ENCODE measurements at regions not wholly inside any gene's neighbourhood (a gene's known extent, or its start where the extent isn't known, plus 50 kb on each side); places are given as distances from the start of the nearest gene placed in this dataset.

DNA sequence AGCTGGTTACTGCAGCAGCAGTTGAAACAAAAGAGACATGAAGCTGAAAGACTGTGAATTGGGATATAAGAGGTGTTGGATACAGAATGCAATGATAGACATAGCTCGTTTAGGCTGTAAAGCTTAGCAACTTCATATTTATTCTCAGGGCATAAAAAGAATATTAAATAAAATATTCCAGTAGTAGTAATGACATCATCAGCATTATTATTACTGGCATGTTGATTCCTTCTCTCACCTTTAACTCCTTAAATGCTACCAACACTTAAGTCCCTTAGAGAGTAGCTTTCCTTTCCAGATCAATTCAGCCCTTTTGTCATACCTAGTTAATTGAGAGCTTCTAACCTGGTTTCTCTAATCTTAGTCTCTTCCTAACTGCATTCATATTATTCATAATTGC lies 81.4 kb upstream of the STXBP5 start:
- H3K36me3 ChIP-seq (ENCODE audit: control insufficient read depth in 4 of 4, insufficient read depth in 3 of 4, low read depth in 1 of 4, low read length in 3 of 4) = no peaks in the 10 kb centered on the region
- peaks cover 0 to 3% (median 0%) of the 10 kb centered on the region in 4 donors for H3K27me3 ChIP-seq (ENCODE audit: control insufficient read depth in 4 of 4, insufficient read depth in 4 of 4, low read length in 3 of 4)
- no peaks in the 10 kb centered on the region for H3K4me1 ChIP-seq (ENCODE audit: control insufficient read depth in 4 of 4, insufficient read depth in 4 of 4, low read length in 3 of 4)
- no peak overlapping the region for H3K4me3 ChIP-seq (ENCODE audit: low read depth in 1 of 3, low read length in 3 of 3)
- H3K9me3 ChIP-seq (ENCODE audit: control insufficient read depth in 4 of 4, low read length in 3 of 4) = no peaks in the 10 kb centered on the region
- no peak overlapping the region for H3K9ac ChIP-seq (ENCODE audit: low read depth in 1 of 2, low read length in 2 of 2)
- DNase-seq (ENCODE audit: low spot score) = no peak
- H3K27ac ChIP-seq (ENCODE audit: low read depth in 1 of 2, low read length in 2 of 2) = no peak overlapping the region
- TF ChIP-seq YY1 (IDR thresholded peaks at IDR 0.05) = no peak
- no peak for TF ChIP-seq JUND (IDR thresholded peaks at IDR 0.05)
- no peak for TF ChIP-seq FOXA2 (IDR thresholded peaks at IDR 0.05)
- no peak for TF ChIP-seq SP1 (IDR thresholded peaks at IDR 0.05)
- TF ChIP-seq, protein P1, sequence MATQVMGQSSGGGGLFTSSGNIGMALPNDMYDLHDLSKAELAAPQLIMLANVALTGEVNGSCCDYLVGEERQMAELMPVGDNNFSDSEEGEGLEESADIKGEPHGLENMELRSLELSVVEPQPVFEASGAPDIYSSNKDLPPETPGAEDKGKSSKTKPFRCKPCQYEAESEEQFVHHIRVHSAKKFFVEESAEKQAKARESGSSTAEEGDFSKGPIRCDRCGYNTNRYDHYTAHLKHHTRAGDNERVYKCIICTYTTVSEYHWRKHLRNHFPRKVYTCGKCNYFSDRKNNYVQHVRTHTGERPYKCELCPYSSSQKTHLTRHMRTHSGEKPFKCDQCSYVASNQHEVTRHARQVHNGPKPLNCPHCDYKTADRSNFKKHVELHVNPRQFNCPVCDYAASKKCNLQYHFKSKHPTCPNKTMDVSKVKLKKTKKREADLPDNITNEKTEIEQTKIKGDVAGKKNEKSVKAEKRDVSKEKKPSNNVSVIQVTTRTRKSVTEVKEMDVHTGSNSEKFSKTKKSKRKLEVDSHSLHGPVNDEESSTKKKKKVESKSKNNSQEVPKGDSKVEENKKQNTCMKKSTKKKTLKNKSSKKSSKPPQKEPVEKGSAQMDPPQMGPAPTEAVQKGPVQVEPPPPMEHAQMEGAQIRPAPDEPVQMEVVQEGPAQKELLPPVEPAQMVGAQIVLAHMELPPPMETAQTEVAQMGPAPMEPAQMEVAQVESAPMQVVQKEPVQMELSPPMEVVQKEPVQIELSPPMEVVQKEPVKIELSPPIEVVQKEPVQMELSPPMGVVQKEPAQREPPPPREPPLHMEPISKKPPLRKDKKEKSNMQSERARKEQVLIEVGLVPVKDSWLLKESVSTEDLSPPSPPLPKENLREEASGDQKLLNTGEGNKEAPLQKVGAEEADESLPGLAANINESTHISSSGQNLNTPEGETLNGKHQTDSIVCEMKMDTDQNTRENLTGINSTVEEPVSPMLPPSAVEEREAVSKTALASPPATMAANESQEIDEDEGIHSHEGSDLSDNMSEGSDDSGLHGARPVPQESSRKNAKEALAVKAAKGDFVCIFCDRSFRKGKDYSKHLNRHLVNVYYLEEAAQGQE (IDR thresholded peaks at IDR 0.05) = no peak
- TF ChIP-seq HNF4A (conservative IDR thresholded peaks at IDR 0.05) = no peak
- TF ChIP-seq, protein P2, sequence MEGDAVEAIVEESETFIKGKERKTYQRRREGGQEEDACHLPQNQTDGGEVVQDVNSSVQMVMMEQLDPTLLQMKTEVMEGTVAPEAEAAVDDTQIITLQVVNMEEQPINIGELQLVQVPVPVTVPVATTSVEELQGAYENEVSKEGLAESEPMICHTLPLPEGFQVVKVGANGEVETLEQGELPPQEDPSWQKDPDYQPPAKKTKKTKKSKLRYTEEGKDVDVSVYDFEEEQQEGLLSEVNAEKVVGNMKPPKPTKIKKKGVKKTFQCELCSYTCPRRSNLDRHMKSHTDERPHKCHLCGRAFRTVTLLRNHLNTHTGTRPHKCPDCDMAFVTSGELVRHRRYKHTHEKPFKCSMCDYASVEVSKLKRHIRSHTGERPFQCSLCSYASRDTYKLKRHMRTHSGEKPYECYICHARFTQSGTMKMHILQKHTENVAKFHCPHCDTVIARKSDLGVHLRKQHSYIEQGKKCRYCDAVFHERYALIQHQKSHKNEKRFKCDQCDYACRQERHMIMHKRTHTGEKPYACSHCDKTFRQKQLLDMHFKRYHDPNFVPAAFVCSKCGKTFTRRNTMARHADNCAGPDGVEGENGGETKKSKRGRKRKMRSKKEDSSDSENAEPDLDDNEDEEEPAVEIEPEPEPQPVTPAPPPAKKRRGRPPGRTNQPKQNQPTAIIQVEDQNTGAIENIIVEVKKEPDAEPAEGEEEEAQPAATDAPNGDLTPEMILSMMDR (IDR thresholded peaks at IDR 0.05; ENCODE audit: low read depth, low read length, missing input control) = no peak
- TF ChIP-seq HNF4G (IDR thresholded peaks at IDR 0.05) = no peak
- no peak for TF ChIP-seq NR2F2 (IDR thresholded peaks at IDR 0.05)
- 89% methylated on average over 1 of the region's 1 CpG for WGBS

DNA sequence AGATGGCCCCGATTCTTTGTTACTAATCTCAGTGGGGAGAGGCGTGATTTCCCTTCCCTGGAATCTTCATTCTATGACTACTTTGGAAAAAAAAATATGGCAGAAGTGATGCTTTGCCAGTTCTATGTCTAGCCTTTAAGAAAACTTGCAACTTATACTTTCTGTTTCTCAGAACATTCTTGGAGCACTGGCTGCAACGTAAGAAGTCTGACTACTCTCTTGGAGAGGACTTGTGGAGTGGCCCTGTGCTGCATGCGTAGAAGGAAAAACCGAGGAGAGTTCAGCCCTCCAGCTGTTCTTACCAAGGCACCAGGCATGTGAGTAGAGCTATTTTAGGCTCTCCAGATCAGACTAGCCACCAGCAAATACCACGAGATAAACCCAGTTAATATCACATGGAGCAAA lies 77.6 kb upstream of the STXBP5 start:
- H3K4me3 ChIP-seq (ENCODE audit: low read depth in 1 of 3, low read length in 3 of 3) = no peak overlapping the region
- no peak overlapping the region for H3K9ac ChIP-seq (ENCODE audit: low read depth in 1 of 2, low read length in 2 of 2)
- no peaks in the 10 kb centered on the region for H3K36me3 ChIP-seq (ENCODE audit: control insufficient read depth in 4 of 4, insufficient read depth in 3 of 4, low read depth in 1 of 4, low read length in 3 of 4)
- TF ChIP-seq, protein P1 (IDR thresholded peaks at IDR 0.05) = no peak
- TF ChIP-seq YY1 (IDR thresholded peaks at IDR 0.05) (no peak), FOXA2 (IDR thresholded peaks at IDR 0.05) (no peak), RAD21 (IDR thresholded peaks at IDR 0.05) (no peak), NR2F2 (IDR thresholded peaks at IDR 0.05) (no peak), SP1 (IDR thresholded peaks at IDR 0.05) (no peak), GABPA (IDR thresholded peaks at IDR 0.05 in 1 of 2, conservative IDR thresholded peaks at IDR 0.05 in 1 of 2) (no peak), FOXA1 (IDR thresholded peaks at IDR 0.05) (no peak), EGR1 (IDR thresholded peaks at IDR 0.05; ENCODE audit: low read depth in 2 of 2) (no peak), RXRA (IDR thresholded peaks at IDR 0.05) (no peak), HNF4G (IDR thresholded peaks at IDR 0.05) (no peak), HNF4A (conservative IDR thresholded peaks at IDR 0.05) (no peak)
- TF ChIP-seq, protein P3, sequence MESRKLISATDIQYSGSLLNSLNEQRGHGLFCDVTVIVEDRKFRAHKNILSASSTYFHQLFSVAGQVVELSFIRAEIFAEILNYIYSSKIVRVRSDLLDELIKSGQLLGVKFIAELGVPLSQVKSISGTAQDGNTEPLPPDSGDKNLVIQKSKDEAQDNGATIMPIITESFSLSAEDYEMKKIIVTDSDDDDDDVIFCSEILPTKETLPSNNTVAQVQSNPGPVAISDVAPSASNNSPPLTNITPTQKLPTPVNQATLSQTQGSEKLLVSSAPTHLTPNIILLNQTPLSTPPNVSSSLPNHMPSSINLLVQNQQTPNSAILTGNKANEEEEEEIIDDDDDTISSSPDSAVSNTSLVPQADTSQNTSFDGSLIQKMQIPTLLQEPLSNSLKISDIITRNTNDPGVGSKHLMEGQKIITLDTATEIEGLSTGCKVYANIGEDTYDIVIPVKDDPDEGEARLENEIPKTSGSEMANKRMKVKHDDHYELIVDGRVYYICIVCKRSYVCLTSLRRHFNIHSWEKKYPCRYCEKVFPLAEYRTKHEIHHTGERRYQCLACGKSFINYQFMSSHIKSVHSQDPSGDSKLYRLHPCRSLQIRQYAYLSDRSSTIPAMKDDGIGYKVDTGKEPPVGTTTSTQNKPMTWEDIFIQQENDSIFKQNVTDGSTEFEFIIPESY (IDR thresholded peaks at IDR 0.05) = no peak
- TF ChIP-seq, protein P2 (IDR thresholded peaks at IDR 0.05; ENCODE audit: low read depth, low read length, missing input control) = no peak
- TF ChIP-seq, protein P4, sequence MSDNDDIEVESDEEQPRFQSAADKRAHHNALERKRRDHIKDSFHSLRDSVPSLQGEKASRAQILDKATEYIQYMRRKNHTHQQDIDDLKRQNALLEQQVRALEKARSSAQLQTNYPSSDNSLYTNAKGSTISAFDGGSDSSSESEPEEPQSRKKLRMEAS (IDR thresholded peaks at IDR 0.05) = no peak
- TF ChIP-seq, protein P5, sequence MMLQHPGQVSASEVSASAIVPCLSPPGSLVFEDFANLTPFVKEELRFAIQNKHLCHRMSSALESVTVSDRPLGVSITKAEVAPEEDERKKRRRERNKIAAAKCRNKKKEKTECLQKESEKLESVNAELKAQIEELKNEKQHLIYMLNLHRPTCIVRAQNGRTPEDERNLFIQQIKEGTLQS (IDR thresholded peaks at IDR 0.05) = no peak
- DNase-seq (ENCODE audit: low spot score) = no peak
- no peak overlapping the region for H3K27ac ChIP-seq (ENCODE audit: low read depth in 1 of 2, low read length in 2 of 2)
- no peaks in the 10 kb centered on the region for H3K4me1 ChIP-seq (ENCODE audit: control insufficient read depth in 4 of 4, insufficient read depth in 4 of 4, low read length in 3 of 4)
- no peaks in the 10 kb centered on the region for H3K9me3 ChIP-seq (ENCODE audit: control insufficient read depth in 4 of 4, low read length in 3 of 4)
- peaks cover 0 to 3% (median 0%) of the 10 kb centered on the region in 4 donors for H3K27me3 ChIP-seq (ENCODE audit: control insufficient read depth in 4 of 4, insufficient read depth in 4 of 4, low read length in 3 of 4)
- WGBS = 84% methylated on average over 6 of the region's 6 CpGs
